Right lobe of liver (tissue), 4 donors: ENCODE measurements at regions not wholly inside any gene's neighbourhood (a gene's known extent, or its start where the extent isn't known, plus 50 kb on each side); places are given as distances from the start of the nearest gene placed in this dataset.

Experiments
- CTCF ChIP-seq, 4 donors: fragments of 200-600 bp in 3 of 4; fragments of 450-650 bp in 1 of 4; IDR thresholded peaks; one replicate each; pipeline versions ENCODE4 v1.5.1 to v1.8.0; 2016 to 2022; ENCODE audit warnings: antibody characterized with exemption in 4 of 4, mild to moderate bottlenecking in 2 of 4
- POLR2A ChIP-seq: fragments of 450-650 bp; IDR thresholded peaks from one replicate; pipeline ENCODE4 v1.6.1; 2017; ENCODE audit warnings: antibody characterized with exemption, mild to moderate bottlenecking
- donor health status: DM: no; HTN: no; CAD: no.
- donor health status: DM: no; HTN: no; CAD: no.
- donor health status: DM: no; HTN: yes; CAD: no.

GRCh38 chr1:238248356-238248755 is 357.6 kb upstream of the ZP4 start:
- TF ChIP-seq CTCF (IDR thresholded peaks at IDR 0.05) (no peak), POLR2A (no peak)
